ENCODE measurements at regions not wholly inside any gene's neighbourhood (a gene's known extent, or its start where the extent isn't known, plus 50 kb on each side); places are given as distances from the start of the nearest gene placed in this dataset.

DNA sequence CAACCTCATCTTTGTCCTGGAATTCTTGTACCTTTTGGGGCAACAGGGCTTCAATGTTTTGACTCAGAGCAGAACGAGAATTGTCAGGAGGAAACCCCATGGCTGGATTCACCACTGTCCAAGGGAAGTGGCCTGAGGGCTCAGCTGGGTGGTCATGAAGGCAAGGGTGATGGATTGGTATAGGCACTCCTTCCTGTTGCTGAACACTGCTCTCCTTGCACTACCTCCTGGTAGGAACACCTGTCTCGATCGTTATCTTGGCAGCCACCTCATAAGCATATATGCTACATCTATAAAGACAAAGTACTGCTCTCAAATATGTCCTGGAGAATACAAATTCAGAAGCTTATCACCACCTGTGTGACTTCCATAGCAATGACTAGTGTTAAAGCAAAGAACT, 79.8 kb downstream of the CCNG2 start:
- no peaks in the 10 kb centered on the region for H3K4me1 ChIP-seq (ENCODE audit: insufficient read depth)
- Mint-ChIP-seq H3K36me3 (ENCODE audit: low read depth) (no peaks in the 10 kb centered on the region), H3K27ac (no peak overlapping the region), H3K9me3 (no peaks in the 10 kb centered on the region), H3K27me3 (ENCODE audit: insufficient read depth, low read depth, poor library complexity) (peaks cover 3% of the 10 kb centered on the region), H3K4me1 (no peaks in the 10 kb centered on the region; the same call in 2 of the 3 replicates), H3K4me3 (no peak overlapping the region)
- no peak overlapping the region for H3K27ac ChIP-seq (ENCODE audit: low read depth)
- DNase-seq (ENCODE audit: low spot score) = no peak
- no peaks in the 10 kb centered on the region for H3K27me3 ChIP-seq (ENCODE audit: insufficient read depth)
- ATAC-seq = no peak
- no peak overlapping the region for H3K4me3 ChIP-seq
- H3F3A ChIP-seq (replicated peaks; ENCODE audit: low read depth) = no peaks in the 10 kb centered on the region
- H3K9me2 ChIP-seq (ENCODE audit: insufficient read depth) = 0 out of 2 replicates have a peak, but pooled peaks cover 4% of the 10 kb centered on the region
- H3K79me2 ChIP-seq (replicated peaks; ENCODE audit: insufficient read depth) = no peaks in the 10 kb centered on the region
- no peaks in the 10 kb centered on the region for H3K36me3 ChIP-seq (ENCODE audit: insufficient read depth)
- H4K20me1 ChIP-seq (replicated peaks; ENCODE audit: insufficient read depth) = no peaks in the 10 kb centered on the region
- no peak overlapping the region for H2AFZ ChIP-seq
- H3K4me2 ChIP-seq = no peak overlapping the region
- TF ChIP-seq ZNF331 (CRISPR knock-in tag; IDR thresholded peaks at IDR 0.05; ENCODE audit: low read depth) (no peak), REST (IDR thresholded peaks at IDR 0.05; ENCODE audit: unreplicated experiment) (no peak), STAT1 (IDR thresholded peaks at IDR 0.05; ENCODE audit: unreplicated experiment) (no peak), POLR2AphosphoS5 (IDR thresholded peaks at IDR 0.05; ENCODE audit: low read depth) (no peak), JUNB (IDR thresholded peaks at IDR 0.05; ENCODE audit: unreplicated experiment) (no peak), EZH2phosphoT487 (IDR thresholded peaks at IDR 0.05; ENCODE audit: unreplicated experiment) (no peak)
- TF ChIP-seq, protein P1, sequence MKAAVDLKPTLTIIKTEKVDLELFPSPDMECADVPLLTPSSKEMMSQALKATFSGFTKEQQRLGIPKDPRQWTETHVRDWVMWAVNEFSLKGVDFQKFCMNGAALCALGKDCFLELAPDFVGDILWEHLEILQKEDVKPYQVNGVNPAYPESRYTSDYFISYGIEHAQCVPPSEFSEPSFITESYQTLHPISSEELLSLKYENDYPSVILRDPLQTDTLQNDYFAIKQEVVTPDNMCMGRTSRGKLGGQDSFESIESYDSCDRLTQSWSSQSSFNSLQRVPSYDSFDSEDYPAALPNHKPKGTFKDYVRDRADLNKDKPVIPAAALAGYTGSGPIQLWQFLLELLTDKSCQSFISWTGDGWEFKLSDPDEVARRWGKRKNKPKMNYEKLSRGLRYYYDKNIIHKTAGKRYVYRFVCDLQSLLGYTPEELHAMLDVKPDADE (IDR thresholded peaks at IDR 0.05) = no peak

DNA sequence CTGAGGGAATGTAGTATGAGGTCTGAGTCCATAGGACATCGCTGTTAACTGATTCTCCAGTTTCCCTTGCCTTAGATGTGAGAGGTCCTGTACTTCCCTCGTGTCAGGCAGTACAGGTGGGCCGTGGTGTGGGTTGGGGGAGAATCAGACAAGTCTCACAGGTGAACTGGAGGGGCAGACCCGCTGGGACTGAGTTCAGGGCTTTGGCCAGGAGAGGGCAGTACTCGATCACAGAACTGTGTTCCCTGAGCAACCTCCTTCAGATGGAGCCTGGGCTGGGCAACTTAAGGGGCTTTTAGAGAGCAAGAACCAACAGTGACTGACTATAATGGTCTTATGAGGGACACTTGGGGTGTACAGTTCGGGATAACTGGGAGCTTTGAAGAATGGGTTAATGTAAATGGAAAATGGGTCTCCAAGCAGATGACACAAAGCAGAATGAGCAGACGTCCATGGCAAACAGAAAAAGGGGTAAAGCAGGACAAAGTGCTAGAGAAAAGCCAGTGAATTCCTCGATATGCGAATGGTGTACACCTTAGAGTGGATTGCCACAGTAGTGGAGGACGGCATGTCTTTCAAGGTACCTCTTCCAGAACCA, 83.6 kb downstream of the CCNG2 start:
- H3K27ac ChIP-seq (ENCODE audit: low read depth) = no peak overlapping the region
- H3F3A ChIP-seq (replicated peaks; ENCODE audit: low read depth) = no peaks in the 10 kb centered on the region
- no peak overlapping the region for H3K4me2 ChIP-seq
- DNase-seq (ENCODE audit: low spot score) (peak; percentile 93), ATAC-seq (peak; percentile 100)
- no peaks in the 10 kb centered on the region for H3K79me2 ChIP-seq (replicated peaks; ENCODE audit: insufficient read depth)
- H3K27me3 ChIP-seq (ENCODE audit: insufficient read depth) = no peaks in the 10 kb centered on the region
- H2AFZ ChIP-seq = no peak overlapping the region
- H3K4me3 Mint-ChIP-seq = no peak overlapping the region
- no peak overlapping the region for H3K4me3 ChIP-seq
- no peaks in the 10 kb centered on the region for H3K4me1 Mint-ChIP-seq
- peaks cover 13% of the 10 kb centered on the region for H3K9me2 ChIP-seq (ENCODE audit: insufficient read depth)
- no peak overlapping the region for H3K27ac Mint-ChIP-seq
- H3K36me3 Mint-ChIP-seq (ENCODE audit: low read depth) = no peaks in the 10 kb centered on the region
- H3K36me3 ChIP-seq (ENCODE audit: insufficient read depth) = no peaks in the 10 kb centered on the region
- TF ChIP-seq CREB1 (CRISPR knock-in tag; IDR thresholded peaks at IDR 0.05; ENCODE audit: low read depth) = no peak
- peak; percentile 87 to 96 for TF ChIP-seq CTCF (conservative IDR thresholded peaks at IDR 0.05; ENCODE audit: low read depth in 2 of 2)
- H3K27me3 Mint-ChIP-seq (ENCODE audit: insufficient read depth, low read depth, poor library complexity) = peaks cover 3% of the 10 kb centered on the region
- no peaks in the 10 kb centered on the region; the same call in 2 of the 3 replicates for H3K9me3 Mint-ChIP-seq
- no peaks in the 10 kb centered on the region for H3K4me1 ChIP-seq (ENCODE audit: insufficient read depth)
- H4K20me1 ChIP-seq (replicated peaks; ENCODE audit: insufficient read depth) = no peaks in the 10 kb centered on the region
